HepG2 (cell line): ENCODE measurements at regions not wholly inside any gene's neighbourhood (a gene's known extent, or its start where the extent isn't known, plus 50 kb on each side); places are given as distances from the start of the nearest gene placed in this dataset.

Source experiments
- ATAC-seq: fragments of 200-7000 bp; cut with Tn5 transposase; 3 replicates; pipeline ENCODE4 v1.9.1; 2020; ENCODE audit warnings: mild to moderate bottlenecking, moderate library complexity
- BruUV-seq: library from RNA; stranded (reverse); fragments of 400-500 nt; replicated peaks from 2 replicates; lab custom pipeline; 2021; lab: Mats Ljungman, UMichigan
- CTCF ChIA-PET: fragments of 300-600 bp; formaldehyde crosslinking; extraction: SDS; loops from one replicate; lab custom pipeline; 2021; ENCODE audit warnings: low total read pairs, inconsistent platforms, low intra/inter-chr PET ratio; lab: Yijun Ruan, JAX
- POLR2A ChIA-PET: fragments of 350-600 bp; sonication (Branson Sonifier 250); formaldehyde crosslinking; loops from one replicate; lab custom pipeline; 2020; ENCODE audit warnings: antibody characterized with exemption, inconsistent platforms; lab: Yijun Ruan, JAX
- DNase-seq: peaks from one replicate; pipeline ENCODE4 v3.0.0-alpha.2; 2015; ENCODE audit warnings: low spot score
- FAIRE-seq: peaks from 3 replicates; lab custom pipeline; 2011; peaks lifted over from hg19 to GRCh38; lab: Jason Lieb, UNC
- H2AFZ ChIP-seq: one replicate; pipeline ENCODE4 v1.6.1; 2011; ENCODE audit warnings: low read length, inconsistent platforms
- H3K27ac ChIP-seq: fragments of 300-600 bp; 3 replicates; pipeline ENCODE4 v1.8.0; 2011; ENCODE audit warnings: mixed run types, mild to moderate bottlenecking, mixed read lengths, low read length, inconsistent platforms; ENCODE audit not compliant: insufficient read depth; ENCODE audit errors: extremely low read length
- H3K27me3 ChIP-seq, 2 experiments: fragments of 200-600 bp in 1 of 2; 2 replicates in 1 of 2; 3 replicates in 1 of 2; pipeline versions ENCODE4 v1.6.0 to v1.8.0; 2011; ENCODE audit warnings: low read length in 2 of 2, mild to moderate bottlenecking in 2 of 2, moderate library complexity in 2 of 2, inconsistent platforms in 1 of 2; ENCODE audit not compliant: insufficient read depth in 2 of 2, control insufficient read depth in 1 of 2
- H3K36me3 ChIP-seq, 2 experiments: fragments of 200-600 bp in 1 of 2; replicated peaks in 1 of 2; 2 replicates in 1 of 2; 3 replicates in 1 of 2; pipeline versions ENCODE4 v1.5.1 to v1.8.0; 2011; ENCODE audit warnings: low read length in 2 of 2, inconsistent platforms in 1 of 2; ENCODE audit not compliant: insufficient read depth in 2 of 2, control insufficient read depth in 1 of 2
- H3K4me1 ChIP-seq: 2 replicates; pipeline ENCODE4 v1.5.1; 2012; ENCODE audit warnings: low read length, inconsistent platforms; ENCODE audit not compliant: insufficient read depth
- H3K4me2 ChIP-seq: 2 replicates; pipeline ENCODE4 v1.6.0; 2011; ENCODE audit warnings: low read depth, low read length, inconsistent platforms
- H3K4me3 ChIP-seq, 3 experiments: fragments of 200-600 bp in 1 of 3; sonication (generic), shearing (Covaris generic) in 1 of 3; replicated peaks in 1 of 3; 2 replicates each; pipeline ENCODE4 v1.5.1; 2011 to 2016; ENCODE audit warnings: low read length in 3 of 3, inconsistent platforms in 2 of 3, low read depth in 2 of 3, mild to moderate bottlenecking in 2 of 3, control low read depth in 1 of 3, mixed read lengths in 1 of 3; ENCODE audit not compliant: insufficient read depth in 1 of 3
- H3K79me2 ChIP-seq: one replicate; pipeline ENCODE4 v1.6.1; 2011; ENCODE audit warnings: low read length, inconsistent platforms; ENCODE audit not compliant: insufficient read depth
- H3K9ac ChIP-seq: 2 replicates; pipeline ENCODE4 v1.6.0; 2011; ENCODE audit warnings: mild to moderate bottlenecking, low read depth, low read length, inconsistent platforms; ENCODE audit not compliant: insufficient read depth
- H3K9me3 ChIP-seq: 2 replicates; pipeline ENCODE4 v1.5.1; 2012; ENCODE audit warnings: mild to moderate bottlenecking, low read length
- H4K20me1 ChIP-seq: 2 replicates; pipeline ENCODE4 v1.6.0; 2011; ENCODE audit warnings: inconsistent platforms, mild to moderate bottlenecking, low read length, moderate library complexity; ENCODE audit not compliant: insufficient read depth
- ARNT2 ChIP-seq: sonication (generic); formaldehyde crosslinking; IDR thresholded peaks from 2 replicates; pipeline ENCODE4 v1.8.0; 2022; ENCODE audit warnings: mild to moderate bottlenecking, low read depth, missing genetic modification reagents, moderate library complexity
- CAMTA2 ChIP-seq: sonication (generic); formaldehyde crosslinking; IDR thresholded peaks from 2 replicates; pipeline ENCODE4 v1.4.0; 2020; ENCODE audit warnings: mild to moderate bottlenecking, missing genetic modification reagents, borderline replicate concordance
- DPF2 ChIP-seq: sonication (generic); formaldehyde crosslinking; IDR thresholded peaks from 2 replicates; pipeline ENCODE4 v1.4.0; 2020; ENCODE audit warnings: mild to moderate bottlenecking, low read depth, missing genetic modification reagents, borderline replicate concordance
- DR1 ChIP-seq: sonication (generic); formaldehyde crosslinking; IDR thresholded peaks from 2 replicates; pipeline ENCODE4 v1.8.0; 2021; ENCODE audit warnings: mild to moderate bottlenecking, missing genetic modification reagents, inconsistent platforms
- HINFP ChIP-seq: sonication (generic); formaldehyde crosslinking; IDR thresholded peaks from 2 replicates; pipeline ENCODE4 v1.4.0; 2020; ENCODE audit warnings: low read depth, mild to moderate bottlenecking, missing genetic modification reagents
- HNF1B ChIP-seq: sonication (generic); formaldehyde crosslinking; IDR thresholded peaks from 2 replicates; pipeline ENCODE4 v1.5.1; 2020; ENCODE audit warnings: mild to moderate bottlenecking, moderate library complexity, missing genetic modification reagents
- HNRNPH1 ChIP-seq: fragments of 200-400 bp; formaldehyde crosslinking; optimal IDR thresholded peaks from 2 replicates; pipeline ENCODE3; 2017; ENCODE audit warnings: mild to moderate bottlenecking, low read depth, low read length
- KLF15 ChIP-seq: sonication (generic); formaldehyde crosslinking; IDR thresholded peaks from 2 replicates; pipeline ENCODE4 v1.8.1; 2023; ENCODE audit warnings: borderline replicate concordance, mild to moderate bottlenecking, inconsistent platforms, missing genetic modification reagents, mixed read lengths
- MYNN ChIP-seq: sonication (generic); formaldehyde crosslinking; IDR thresholded peaks from 2 replicates; pipeline ENCODE4 v1.4.0; 2020; ENCODE audit warnings: mild to moderate bottlenecking, low read depth, missing genetic modification reagents
- RBM39 ChIP-seq: fragments of 200-400 bp; formaldehyde crosslinking; IDR thresholded peaks from one replicate; pipeline ENCODE4 v1.6.1; 2018; ENCODE audit warnings: antibody characterized with exemption, mild to moderate bottlenecking, low read depth, low read length; ENCODE audit not compliant: poor library complexity, severe bottlenecking
- YEATS2 ChIP-seq: sonication (generic); formaldehyde crosslinking; IDR thresholded peaks from 2 replicates; pipeline ENCODE4 v1.4.0; 2020; ENCODE audit warnings: missing genetic modification reagents, borderline replicate concordance
- ZBTB7A ChIP-seq: sonication (generic); formaldehyde crosslinking; IDR thresholded peaks from 2 replicates; pipeline ENCODE4 v1.8.0; 2022; ENCODE audit warnings: mild to moderate bottlenecking, missing genetic modification reagents
- ZNF337 ChIP-seq: sonication (generic); formaldehyde crosslinking; IDR thresholded peaks from 2 replicates; pipeline ENCODE4 v1.5.1; 2020; ENCODE audit warnings: missing genetic modification reagents, low read depth, mild to moderate bottlenecking, borderline replicate concordance
- ZNF451 ChIP-seq: sonication (generic); formaldehyde crosslinking; IDR thresholded peaks from 2 replicates; pipeline ENCODE4 v1.5.0; 2020; ENCODE audit warnings: mild to moderate bottlenecking, missing genetic modification reagents
- ZNF570 ChIP-seq: sonication (generic); formaldehyde crosslinking; IDR thresholded peaks from 2 replicates; pipeline ENCODE4 v1.4.0; 2020; ENCODE audit warnings: mild to moderate bottlenecking, missing genetic modification reagents, borderline replicate concordance
- ZNF883 ChIP-seq: sonication (generic); formaldehyde crosslinking; IDR thresholded peaks from 2 replicates; pipeline ENCODE4 v1.5.1; 2020; ENCODE audit warnings: mild to moderate bottlenecking, missing genetic modification reagents; ENCODE audit errors: not compliant biosample characterization
- ZSCAN9 ChIP-seq: IDR thresholded peaks from 2 replicates; pipeline ENCODE4 v1.6.1; 2016; ENCODE audit warnings: borderline replicate concordance
- WGBS: methylation state at CpG from one replicate; pipeline ENCODE4 v1.1.6; 2017; ENCODE audit warnings: low lambda C conversion rate; 5-methylcytosine and 5-hydroxymethylcytosine counted together
- in situ Hi-C: cut with HindIII; loops from 2 replicates; pipeline ENCODE4 v1.10.0; 2017; ENCODE audit warnings: low pct_unique_long_range_greater_than_20kb; ENCODE audit not compliant: extremely low pct_ligation_motif_present
- intact Hi-C: fragments of 100-400 bp; cut with micrococcal nuclease; formaldehyde crosslinking; loops from one replicate; pipeline ENCODE4 v1.10.0; 2022; ENCODE audit not compliant: unreplicated experiment

- CTCF ChIA-PET: no interaction called here
- TF ChIP-seq CAMTA2 (CRISPR knock-in tag): no peak
- TF ChIP-seq ZNF337 (CRISPR knock-in tag): no peak
- TF ChIP-seq DPF2 (CRISPR knock-in tag): no peak
- no peak for TF ChIP-seq ZNF451 (CRISPR knock-in tag)
- TF ChIP-seq DR1: no peak
- TF ChIP-seq HNF1B: no peak
- no peak for TF ChIP-seq HNRNPH1
- TF ChIP-seq ZNF883 (CRISPR knock-in tag): no peak
- no peak for TF ChIP-seq YEATS2 (CRISPR knock-in tag)
- TF ChIP-seq ARNT2 (CRISPR knock-in tag): no peak
- no peak for TF ChIP-seq HINFP (CRISPR knock-in tag)
- no peak for TF ChIP-seq KLF15 (CRISPR knock-in tag)
- no peak for TF ChIP-seq ZSCAN9 (CRISPR knock-in tag)
- TF ChIP-seq ZNF570 (CRISPR knock-in tag): no peak
- TF ChIP-seq MYNN (CRISPR knock-in tag): no peak
- TF ChIP-seq RBM39: no peak
- no peak for TF ChIP-seq ZBTB7A (CRISPR knock-in tag)
- no peak overlapping the region for H2AFZ ChIP-seq
- POLR2A ChIA-PET: no interaction called here
- H3K9me3 ChIP-seq: no peaks in the 10 kb centered on the region
- no peak overlapping the region for H3K4me2 ChIP-seq
- H3K9ac ChIP-seq: no peak overlapping the region
- peaks cover 10% of the 10 kb centered on the region; the same call in 1 of the 2 replicates for H3K4me1 ChIP-seq
- intact Hi-C loops (no loop called here), in situ Hi-C loops (no loop called here)
- no peak overlapping the region for H3K4me3 ChIP-seq
- 8% methylated on average over 3 of the region's 3 CpGs for WGBS
- no TSS peak for BruUV-seq
- ATAC-seq: no peak
- DNase-seq: no peak
- no peak for FAIRE-seq
- no peaks in the 10 kb centered on the region for H3K27me3 ChIP-seq
- H3K79me2 ChIP-seq: no peaks in the 10 kb centered on the region
- H4K20me1 ChIP-seq: no peaks in the 10 kb centered on the region
- H3K36me3 ChIP-seq: no peaks in the 10 kb centered on the region
- no peak overlapping the region for H3K27ac ChIP-seq
These were observed 322.6 kb downstream of the RBM43 start for GRCh38 chr2:150939087-150939486.
